Endothelial cell of hepatic sinusoid (primary cell): ENCODE measurements at regions not wholly inside any gene's neighbourhood (a gene's known extent, or its start where the extent isn't known, plus 50 kb on each side); places are given as distances from the start of the nearest gene placed in this dataset.
"Not testable (repeated sequence)": the region's sequence is repeated elsewhere in the genome, so short reads cannot be mapped to it uniquely, and the experiment has no call there.

Experiments used
- in situ Hi-C: cut with HindIII; loops from 2 replicates; pipeline ENCODE4 v1.10.0; 2017; ENCODE audit warnings: low sequenced_read_pairs

- in situ Hi-C loops = no loop called here
Measured at GRCh38 chr4:124066595-124066994, 645.9 kb downstream of the ANKRD50 start.

- in situ Hi-C loops = no loop called here
Measured at GRCh38 chr4:124067046-124067445, 645.5 kb downstream of the ANKRD50 start.

GRCh38 chr4:124070688-124071484 lies 641.6 kb downstream of the ANKRD50 start:
- in situ Hi-C loops = no loop called here

DNA sequence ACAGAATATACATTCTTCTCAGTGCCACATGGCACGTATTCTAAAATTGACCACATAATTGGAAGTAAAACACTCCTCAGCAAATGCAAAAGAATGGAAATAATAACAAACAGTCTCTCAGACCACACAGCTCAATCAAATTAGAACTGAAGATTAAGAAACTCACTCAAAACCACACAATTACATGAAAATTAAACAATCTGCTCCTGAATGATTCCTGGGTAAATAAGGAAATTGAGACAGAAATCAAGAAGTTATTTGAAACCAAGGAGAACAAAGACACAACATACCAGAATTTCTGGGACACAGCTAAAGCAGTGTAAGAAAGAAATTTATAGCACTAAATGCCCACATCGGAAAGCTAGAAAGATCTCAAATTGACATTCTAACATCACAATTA lies 637.3 kb downstream of the ANKRD50 start:
- in situ Hi-C loops = not testable (repeated sequence)

GRCh38 chr4:124079174-124079780 lies 633.3 kb downstream of the ANKRD50 start:
- in situ Hi-C loops = no loop called here

DNA sequence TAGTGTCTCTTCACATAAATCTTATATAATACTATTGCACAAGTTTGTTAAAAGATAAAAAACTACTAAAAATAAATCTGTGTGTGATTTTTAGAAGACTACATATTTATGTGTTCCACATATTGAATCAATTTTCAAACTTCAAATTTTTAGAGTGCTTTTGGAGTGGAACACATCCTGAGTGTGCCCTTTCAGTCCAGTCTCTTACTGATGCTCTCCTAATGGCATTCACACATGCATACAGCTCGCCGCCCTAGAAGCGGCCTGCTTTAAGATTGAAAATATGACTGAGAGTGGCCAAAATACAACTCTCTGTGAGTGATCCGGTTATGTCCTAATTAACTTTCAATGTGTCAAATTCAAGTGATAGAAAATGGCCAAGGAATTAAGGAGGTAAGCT lies 628.8 kb downstream of the ANKRD50 start:
- in situ Hi-C loops = no loop called here

DNA sequence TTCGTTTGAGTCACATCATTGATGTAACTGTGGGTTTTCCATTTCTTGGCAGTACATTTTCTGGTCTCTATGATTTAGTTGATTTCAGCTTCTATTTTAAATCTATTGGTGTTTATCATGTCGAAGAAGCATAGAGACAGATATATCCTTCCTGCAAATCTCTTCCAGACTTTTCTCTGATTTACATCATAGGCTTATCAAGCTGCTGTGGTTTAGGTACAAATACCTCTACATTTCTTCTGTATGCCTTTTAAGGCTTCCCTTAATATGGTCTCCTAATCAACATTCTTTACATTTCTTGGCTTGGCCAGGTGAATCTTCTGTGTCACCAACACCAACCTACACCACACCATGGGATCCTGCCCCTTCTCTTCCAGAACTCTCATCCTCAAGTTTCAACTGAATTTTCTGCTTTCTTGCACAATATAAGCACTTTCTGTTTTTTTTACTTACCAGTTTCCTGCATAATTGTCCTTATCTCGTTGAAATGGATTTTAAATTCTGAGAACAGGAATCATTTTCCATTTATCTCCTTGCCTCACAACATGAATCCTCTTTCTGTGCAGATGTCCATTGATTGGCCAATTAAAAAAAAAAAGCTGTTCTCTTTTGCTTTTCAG lies 626.9 kb downstream of the ANKRD50 start:
- in situ Hi-C loops = no loop called here

DNA sequence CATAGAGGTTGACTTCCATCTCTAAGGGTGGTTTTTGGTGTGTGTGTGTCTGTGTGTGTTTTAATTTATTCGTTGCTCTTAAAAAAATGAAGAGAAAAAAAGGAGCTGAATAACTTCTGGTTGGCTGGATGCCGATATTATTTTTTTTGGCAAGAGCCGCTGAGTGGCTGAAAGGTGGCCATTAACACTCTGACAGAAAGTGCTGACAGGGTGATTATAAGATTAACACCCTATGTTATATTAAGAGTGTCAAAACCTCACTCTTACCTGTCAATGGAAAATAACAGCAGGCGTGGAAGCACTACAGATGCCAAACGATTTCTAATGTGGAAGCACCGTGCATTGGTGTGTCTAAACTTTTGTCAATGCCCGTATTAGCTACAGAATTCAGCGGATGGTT lies 622.5 kb downstream of the ANKRD50 start:
- in situ Hi-C loops = no loop called here

- in situ Hi-C loops = no loop called here
Measured at GRCh38 chr4:124092101-124092500, 620.4 kb downstream of the ANKRD50 start.

DNA sequence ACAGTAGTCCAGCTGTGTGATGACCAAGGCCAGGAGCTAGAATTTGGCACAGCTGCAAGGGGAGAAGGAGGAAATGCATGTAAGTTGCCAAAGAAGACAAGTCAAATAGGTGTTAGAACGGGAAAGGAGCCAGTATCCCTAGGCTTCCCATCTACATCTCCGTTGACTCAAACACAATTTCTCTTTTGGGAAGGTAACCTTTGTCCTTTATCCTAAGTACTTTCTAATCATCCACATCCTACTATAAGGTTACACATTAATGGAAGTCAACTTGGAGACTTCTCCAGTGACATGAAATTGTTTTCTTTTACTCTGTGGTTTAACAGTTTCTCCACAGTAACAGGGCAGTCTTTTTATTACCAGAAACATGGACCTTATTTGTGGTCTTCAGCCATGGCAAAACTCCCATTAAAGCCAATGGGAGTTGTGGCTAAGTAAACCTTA lies 620.0 kb downstream of the ANKRD50 start:
- in situ Hi-C loops = no loop called here

DNA sequence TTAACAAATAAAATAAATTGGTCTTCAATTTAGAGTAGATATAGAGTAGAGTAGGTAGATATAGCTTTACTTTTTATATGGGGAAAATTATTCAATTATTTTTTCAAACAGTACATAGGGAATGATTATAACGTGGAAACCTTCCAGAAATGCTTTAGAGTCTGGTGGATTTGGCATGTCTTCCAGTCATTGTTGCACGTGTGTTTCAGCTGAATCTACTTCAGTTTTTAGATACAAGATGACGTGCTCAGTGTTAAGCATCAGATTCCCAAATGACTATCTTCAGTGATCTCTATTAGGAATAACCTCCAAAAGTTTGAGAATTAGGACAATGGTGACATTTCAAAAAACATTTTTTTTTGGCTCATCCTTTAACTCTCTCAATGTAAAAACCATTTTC lies 616.9 kb downstream of the ANKRD50 start:
- in situ Hi-C loops = no loop called here

DNA sequence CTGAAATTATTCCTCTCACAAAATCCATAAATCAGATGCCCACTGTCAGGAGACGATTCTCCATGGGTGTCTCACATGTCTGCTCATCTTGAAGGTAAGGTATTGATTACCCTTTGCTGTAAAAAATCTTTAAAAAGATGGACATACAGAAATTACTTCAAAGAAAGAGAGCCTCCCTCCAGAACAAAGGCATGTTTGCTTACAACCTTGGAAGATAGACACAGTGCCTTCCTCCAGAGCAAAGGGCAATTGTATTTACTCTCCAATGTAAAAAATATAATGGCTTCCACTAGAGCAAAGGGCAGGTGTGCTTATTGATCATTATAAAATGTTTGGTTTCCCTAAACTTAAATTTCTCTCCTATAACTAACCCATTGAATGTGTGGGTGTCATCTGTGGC lies 616.2 kb downstream of the ANKRD50 start:
- in situ Hi-C loops = no loop called here

DNA sequence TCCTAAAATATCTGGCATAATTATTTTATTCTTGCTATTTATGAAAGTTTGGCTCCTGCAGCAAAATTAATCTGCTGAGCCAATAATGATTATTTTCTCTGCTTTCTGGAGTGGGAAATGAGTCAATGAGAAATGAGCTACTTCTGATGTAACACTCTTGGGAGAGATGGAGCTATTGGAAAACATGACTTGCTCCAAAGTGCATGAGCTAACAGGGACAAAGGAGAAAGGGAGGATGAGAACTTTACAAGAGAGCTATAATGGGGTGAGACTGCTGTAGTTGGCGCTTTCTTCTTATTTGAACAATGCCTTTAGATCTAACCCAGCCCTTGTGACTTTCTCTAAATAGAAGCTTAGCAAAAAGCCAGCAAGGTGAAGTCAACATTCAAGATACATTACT lies 615.1 kb downstream of the ANKRD50 start:
- in situ Hi-C loops = no loop called here

DNA sequence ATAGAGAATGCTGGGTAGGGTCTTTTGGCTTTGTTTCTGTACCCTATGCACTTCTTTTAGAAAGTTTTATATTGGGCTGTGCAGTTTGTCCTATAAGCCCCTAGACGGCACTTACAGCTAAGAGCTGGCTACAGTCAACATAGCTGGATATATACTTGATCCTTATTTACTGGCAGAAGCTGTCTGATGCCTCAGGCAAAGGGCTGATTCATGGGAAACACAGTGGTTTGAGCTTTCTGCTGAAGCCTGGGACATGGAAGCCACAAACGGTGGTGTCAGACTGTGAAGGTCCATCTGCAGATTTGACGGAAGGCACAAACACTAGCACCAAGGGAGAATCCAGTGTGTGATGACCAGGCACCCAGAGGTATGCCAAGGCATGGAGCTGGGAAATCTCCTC lies 608.4 kb downstream of the ANKRD50 start:
- in situ Hi-C loops = no loop called here

GRCh38 chr4:124104628-124105027 lies 607.9 kb downstream of the ANKRD50 start:
- in situ Hi-C loops = no loop called here

DNA sequence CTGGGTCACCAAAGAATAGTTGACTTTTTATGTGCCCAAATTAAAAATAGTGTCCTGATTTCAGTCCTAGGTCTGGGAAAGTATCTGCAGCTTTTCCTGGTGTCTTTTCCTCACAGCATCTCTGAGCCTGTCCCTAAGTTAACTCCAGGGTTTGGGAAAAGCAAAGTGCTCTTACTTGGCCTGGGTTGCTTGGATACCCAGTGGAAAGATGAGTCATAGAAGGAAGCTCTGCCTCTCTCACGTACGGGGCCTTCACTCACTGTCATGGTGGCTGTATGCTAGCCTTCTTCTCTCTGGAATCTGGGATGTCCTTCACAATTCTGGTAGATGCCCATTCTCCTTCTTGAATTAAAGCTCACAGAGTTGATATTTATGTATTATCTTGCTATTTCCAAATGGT lies 607.3 kb downstream of the ANKRD50 start:
- in situ Hi-C loops = no loop called here

DNA sequence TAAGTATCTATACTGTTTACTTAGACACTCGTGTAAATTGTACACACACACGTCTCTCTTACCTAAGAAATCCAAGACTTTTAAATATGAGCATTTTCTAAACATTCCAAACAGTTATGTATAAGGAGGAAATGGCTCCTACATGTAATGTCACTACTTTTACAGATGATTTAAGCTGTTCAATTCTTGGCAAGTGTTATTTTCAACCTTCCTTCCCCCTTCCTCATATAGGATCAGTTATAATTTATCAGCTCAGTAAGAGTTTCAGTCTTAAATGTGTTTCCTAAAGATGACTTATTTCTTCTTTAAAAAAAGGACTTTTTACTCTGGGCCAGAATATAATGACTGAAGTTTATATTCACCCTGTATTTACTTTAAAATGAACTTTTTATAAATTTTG lies 601.1 kb downstream of the ANKRD50 start:
- in situ Hi-C loops = no loop called here

DNA sequence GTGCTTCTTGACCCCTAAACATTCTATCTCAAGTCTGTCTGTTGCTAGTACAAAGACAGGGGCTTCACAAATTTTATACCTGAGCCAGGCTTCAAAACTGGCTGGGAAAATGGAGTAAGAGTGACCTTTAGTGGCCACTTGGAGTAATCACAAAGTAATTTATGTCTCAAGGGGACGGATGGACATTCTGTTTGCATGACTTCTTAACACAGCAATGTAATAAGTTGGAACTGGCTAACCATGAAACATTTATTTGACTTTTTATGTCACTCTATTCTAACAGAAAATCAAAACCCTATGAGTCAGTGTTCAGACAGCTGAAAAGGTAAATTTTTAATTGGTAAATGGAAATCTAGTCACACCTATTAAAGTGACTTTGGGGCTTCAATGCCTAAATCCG lies 600.6 kb downstream of the ANKRD50 start:
- in situ Hi-C loops = no loop called here

GRCh38 chr4:124118061-124118460 lies 594.5 kb downstream of the ANKRD50 start:
- in situ Hi-C loops = no loop called here

DNA sequence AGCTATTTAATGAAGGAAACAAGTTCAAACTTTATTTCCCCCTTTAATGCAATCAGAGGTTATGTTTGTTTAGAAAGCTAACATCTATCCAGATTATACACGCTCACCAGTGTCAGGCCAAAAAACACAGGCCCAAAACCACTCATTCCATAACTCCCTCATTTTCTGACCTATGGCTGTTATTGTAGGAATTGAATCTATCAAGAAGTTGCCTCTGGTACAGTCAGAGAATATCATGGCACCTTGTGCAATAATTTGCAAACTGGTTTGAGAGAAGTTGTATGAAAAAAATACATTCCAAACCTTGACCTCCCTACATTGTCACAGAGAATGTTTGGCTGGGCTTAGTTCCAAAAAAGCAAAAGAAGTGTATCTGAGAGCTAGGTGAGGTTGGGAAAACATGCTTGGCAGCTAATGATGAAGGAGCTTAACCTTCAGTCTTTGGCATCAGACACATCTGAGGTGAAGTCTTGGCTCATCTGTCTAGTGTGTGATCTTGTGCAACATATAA lies 591.0 kb downstream of the ANKRD50 start:
- in situ Hi-C loops = no loop called here

- in situ Hi-C loops = no loop called here
Measured at GRCh38 chr4:124123181-124123580, 589.4 kb downstream of the ANKRD50 start.

DNA sequence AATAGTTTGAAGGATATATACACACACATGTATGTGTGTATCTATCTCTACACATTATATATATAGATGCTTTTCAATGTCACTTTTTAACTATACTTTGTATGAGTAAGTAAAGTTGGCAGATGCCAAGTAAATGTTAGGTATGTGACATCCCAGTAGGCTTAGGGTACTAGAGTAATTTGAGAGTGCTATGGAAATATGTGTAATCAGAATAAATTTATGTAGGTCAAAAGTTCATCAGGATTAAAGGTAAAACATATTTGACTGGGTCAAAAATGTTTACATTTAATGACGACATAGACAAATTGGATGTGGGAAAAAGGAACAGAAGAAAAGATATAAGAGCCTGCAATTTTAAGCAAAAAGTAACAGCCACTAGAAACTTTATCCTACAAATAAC lies 588.8 kb downstream of the ANKRD50 start:
- in situ Hi-C loops = no loop called here
